ENCODE measurements at regions not wholly inside any gene's neighbourhood (a gene's known extent, or its start where the extent isn't known, plus 50 kb on each side); places are given as distances from the start of the nearest gene placed in this dataset.
A peak's percentile ranks its signal among the peaks of the same experiment; 100 is the strongest.

GRCh38 chr4:81922313-81922712, 450.6 kb upstream of the RASGEF1B start:
- no peaks in the 10 kb centered on the region for H3K27me3 ChIP-seq (ENCODE audit: control insufficient read depth, insufficient read depth, low read length)
- no peaks in the 10 kb centered on the region for H3K4me1 ChIP-seq (ENCODE audit: control insufficient read depth, insufficient read depth, low read length)
- no peak overlapping the region for H3K27ac ChIP-seq (ENCODE audit: low read length)
- no peaks in the 10 kb centered on the region for H3K36me3 ChIP-seq (ENCODE audit: control insufficient read depth, insufficient read depth, low read length)
- no peak overlapping the region for H3K4me3 ChIP-seq (ENCODE audit: low read length)
- DNase-seq: no peak
- WGBS (ENCODE audit: insufficient coverage, low lambda C conversion rate): 100% methylated on average over 1 of the region's 3 CpGs
- H3K9me3 ChIP-seq (ENCODE audit: control insufficient read depth, low read depth, low read length): no peaks in the 10 kb centered on the region

- no peaks in the 10 kb centered on the region for H3K4me1 ChIP-seq (ENCODE audit: control insufficient read depth, insufficient read depth, low read length)
- 100% methylated on average over 1 of the region's 4 CpGs for WGBS (ENCODE audit: insufficient coverage, low lambda C conversion rate)
- H3K27me3 ChIP-seq (ENCODE audit: control insufficient read depth, insufficient read depth, low read length): no peaks in the 10 kb centered on the region
- no peak overlapping the region for H3K27ac ChIP-seq (ENCODE audit: low read length)
- no peak overlapping the region for H3K4me3 ChIP-seq (ENCODE audit: low read length)
- DNase-seq: no peak
- H3K36me3 ChIP-seq (ENCODE audit: control insufficient read depth, insufficient read depth, low read length): no peaks in the 10 kb centered on the region
- no peaks in the 10 kb centered on the region for H3K9me3 ChIP-seq (ENCODE audit: control insufficient read depth, low read depth, low read length)
Measured at GRCh38 chr4:81921751-81922159, 450.0 kb upstream of the RASGEF1B start.

GRCh38 chr4:81919810-81920209, 448.1 kb upstream of the RASGEF1B start:
- Histone ChIP-seq H3K36me3 (ENCODE audit: control insufficient read depth, insufficient read depth, low read length) (no peaks in the 10 kb centered on the region), H3K9me3 (ENCODE audit: control insufficient read depth, low read depth, low read length) (no peaks in the 10 kb centered on the region), H3K4me1 (ENCODE audit: control insufficient read depth, insufficient read depth, low read length) (no peaks in the 10 kb centered on the region), H3K27ac (ENCODE audit: low read length) (no peak overlapping the region), H3K27me3 (ENCODE audit: control insufficient read depth, insufficient read depth, low read length) (no peaks in the 10 kb centered on the region), H3K4me3 (ENCODE audit: low read length) (no peak overlapping the region)
- WGBS (ENCODE audit: insufficient coverage, low lambda C conversion rate): no CpG with 5 or more reads among the region's 1 CpG
- no peak for DNase-seq

- no CpG with 5 or more reads among the region's 4 CpGs for WGBS (ENCODE audit: insufficient coverage, low lambda C conversion rate)
- H3K4me3 ChIP-seq (ENCODE audit: low read length): no peak overlapping the region
- H3K27me3 ChIP-seq (ENCODE audit: control insufficient read depth, insufficient read depth, low read length): no peaks in the 10 kb centered on the region
- no peaks in the 10 kb centered on the region for H3K36me3 ChIP-seq (ENCODE audit: control insufficient read depth, insufficient read depth, low read length)
- no peaks in the 10 kb centered on the region for H3K9me3 ChIP-seq (ENCODE audit: control insufficient read depth, low read depth, low read length)
- peak; percentile 5 to 30 for DNase-seq
- no peaks in the 10 kb centered on the region for H3K4me1 ChIP-seq (ENCODE audit: control insufficient read depth, insufficient read depth, low read length)
- H3K27ac ChIP-seq (ENCODE audit: low read length): no peak overlapping the region
Measured at GRCh38 chr4:81919223-81919622, 447.5 kb upstream of the RASGEF1B start.

- Histone ChIP-seq H3K27me3 (ENCODE audit: control insufficient read depth, insufficient read depth, low read length) (no peaks in the 10 kb centered on the region), H3K9me3 (ENCODE audit: control insufficient read depth, low read depth, low read length) (no peaks in the 10 kb centered on the region), H3K36me3 (ENCODE audit: control insufficient read depth, insufficient read depth, low read length) (no peaks in the 10 kb centered on the region), H3K4me1 (ENCODE audit: control insufficient read depth, insufficient read depth, low read length) (peaks cover 3% of the 10 kb centered on the region), H3K27ac (ENCODE audit: low read length) (no peak overlapping the region), H3K4me3 (ENCODE audit: low read length) (no peak overlapping the region)
- DNase-seq: no peak
- 79% methylated on average over 2 of the region's 2 CpGs for WGBS (ENCODE audit: insufficient coverage, low lambda C conversion rate)
Measured at GRCh38 chr4:81915430-81915829, 443.7 kb upstream of the RASGEF1B start.

- DNase-seq: no peak
- Histone ChIP-seq H3K27ac (ENCODE audit: low read length) (no peak overlapping the region), H3K4me3 (ENCODE audit: low read length) (no peak overlapping the region), H3K36me3 (ENCODE audit: control insufficient read depth, insufficient read depth, low read length) (no peaks in the 10 kb centered on the region), H3K4me1 (ENCODE audit: control insufficient read depth, insufficient read depth, low read length) (peaks cover 3% of the 10 kb centered on the region), H3K27me3 (ENCODE audit: control insufficient read depth, insufficient read depth, low read length) (no peaks in the 10 kb centered on the region), H3K9me3 (ENCODE audit: control insufficient read depth, low read depth, low read length) (no peaks in the 10 kb centered on the region)
Measured at GRCh38 chr4:81914623-81915022, 442.9 kb upstream of the RASGEF1B start.

- Histone ChIP-seq H3K27ac (ENCODE audit: low read length) (no peak overlapping the region), H3K36me3 (ENCODE audit: control insufficient read depth, insufficient read depth, low read length) (no peaks in the 10 kb centered on the region), H3K4me1 (ENCODE audit: control insufficient read depth, insufficient read depth, low read length) (peaks cover 3% of the 10 kb centered on the region), H3K27me3 (ENCODE audit: control insufficient read depth, insufficient read depth, low read length) (no peaks in the 10 kb centered on the region), H3K9me3 (ENCODE audit: control insufficient read depth, low read depth, low read length) (no peaks in the 10 kb centered on the region), H3K4me3 (ENCODE audit: low read length) (no peak overlapping the region)
- peak; percentile 43 to 59 for DNase-seq
- WGBS (ENCODE audit: insufficient coverage, low lambda C conversion rate): 20% methylated on average over 1 of the region's 12 CpGs
Measured at GRCh38 chr4:81913427-81913879, 441.7 kb upstream of the RASGEF1B start.

- DNase-seq: no peak
- H3K36me3 ChIP-seq (ENCODE audit: control insufficient read depth, insufficient read depth, low read length): no peaks in the 10 kb centered on the region
- WGBS (ENCODE audit: insufficient coverage, low lambda C conversion rate): no CpG with 5 or more reads among the region's 1 CpG
- no peaks in the 10 kb centered on the region for H3K9me3 ChIP-seq (ENCODE audit: control insufficient read depth, low read depth, low read length)
- no peak overlapping the region for H3K27ac ChIP-seq (ENCODE audit: low read length)
- no peaks in the 10 kb centered on the region for H3K27me3 ChIP-seq (ENCODE audit: control insufficient read depth, insufficient read depth, low read length)
- H3K4me3 ChIP-seq (ENCODE audit: low read length): no peak overlapping the region
- H3K4me1 ChIP-seq (ENCODE audit: control insufficient read depth, insufficient read depth, low read length): peaks cover 3% of the 10 kb centered on the region
Measured at GRCh38 chr4:81912376-81913030, 440.8 kb upstream of the RASGEF1B start.

- Histone ChIP-seq H3K9me3 (ENCODE audit: control insufficient read depth, low read depth, low read length) (no peaks in the 10 kb centered on the region), H3K27ac (ENCODE audit: low read length) (no peak overlapping the region), H3K36me3 (ENCODE audit: control insufficient read depth, insufficient read depth, low read length) (no peaks in the 10 kb centered on the region), H3K4me1 (ENCODE audit: control insufficient read depth, insufficient read depth, low read length) (peaks cover 16% of the 10 kb centered on the region), H3K4me3 (ENCODE audit: low read length) (no peak overlapping the region), H3K27me3 (ENCODE audit: control insufficient read depth, insufficient read depth, low read length) (no peaks in the 10 kb centered on the region)
- no peak for DNase-seq
- WGBS (ENCODE audit: insufficient coverage, low lambda C conversion rate): 100% methylated on average over 1 of the region's 1 CpG
Measured at GRCh38 chr4:81906905-81907304, 435.2 kb upstream of the RASGEF1B start.

- H3K36me3 ChIP-seq (ENCODE audit: control insufficient read depth, insufficient read depth, low read length): no peaks in the 10 kb centered on the region
- no peaks in the 10 kb centered on the region for H3K27me3 ChIP-seq (ENCODE audit: control insufficient read depth, insufficient read depth, low read length)
- no peak overlapping the region for H3K4me3 ChIP-seq (ENCODE audit: low read length)
- peaks cover 16% of the 10 kb centered on the region for H3K4me1 ChIP-seq (ENCODE audit: control insufficient read depth, insufficient read depth, low read length)
- DNase-seq: peak; percentile 32 to 75
- no peaks in the 10 kb centered on the region for H3K9me3 ChIP-seq (ENCODE audit: control insufficient read depth, low read depth, low read length)
- H3K27ac ChIP-seq (ENCODE audit: low read length): peak overlapping the region; percentile 26
- WGBS (ENCODE audit: insufficient coverage, low lambda C conversion rate): no CpG with 5 or more reads among the region's 2 CpGs
Measured at GRCh38 chr4:81905971-81906370, 434.3 kb upstream of the RASGEF1B start.

- WGBS (ENCODE audit: insufficient coverage, low lambda C conversion rate): no CpG with 5 or more reads among the region's 4 CpGs
Measured at GRCh38 chr4:81904121-81904520, 432.4 kb upstream of the RASGEF1B start.

More at GRCh38 chr4:81904121-81904520, 432.4 kb upstream of the RASGEF1B start:
- H3K36me3 ChIP-seq (ENCODE audit: control insufficient read depth, insufficient read depth, low read length): no peaks in the 10 kb centered on the region
- no peak for DNase-seq
- no peaks in the 10 kb centered on the region for H3K9me3 ChIP-seq (ENCODE audit: control insufficient read depth, low read depth, low read length)
- no peak overlapping the region for H3K27ac ChIP-seq (ENCODE audit: low read length)
- H3K4me1 ChIP-seq (ENCODE audit: control insufficient read depth, insufficient read depth, low read length): peaks cover 16% of the 10 kb centered on the region
- no peak overlapping the region for H3K4me3 ChIP-seq (ENCODE audit: low read length)
- H3K27me3 ChIP-seq (ENCODE audit: control insufficient read depth, insufficient read depth, low read length): no peaks in the 10 kb centered on the region
